RPMI8226 (cell line): ENCODE measurements at regions not wholly inside any gene's neighbourhood (a gene's known extent, or its start where the extent isn't known, plus 50 kb on each side); places are given as distances from the start of the nearest gene placed in this dataset.

ENCODE experiments used
- DNase-seq: peaks from one replicate; pipeline ENCODE4 v3.0.0-alpha.2; 2015

DNA sequence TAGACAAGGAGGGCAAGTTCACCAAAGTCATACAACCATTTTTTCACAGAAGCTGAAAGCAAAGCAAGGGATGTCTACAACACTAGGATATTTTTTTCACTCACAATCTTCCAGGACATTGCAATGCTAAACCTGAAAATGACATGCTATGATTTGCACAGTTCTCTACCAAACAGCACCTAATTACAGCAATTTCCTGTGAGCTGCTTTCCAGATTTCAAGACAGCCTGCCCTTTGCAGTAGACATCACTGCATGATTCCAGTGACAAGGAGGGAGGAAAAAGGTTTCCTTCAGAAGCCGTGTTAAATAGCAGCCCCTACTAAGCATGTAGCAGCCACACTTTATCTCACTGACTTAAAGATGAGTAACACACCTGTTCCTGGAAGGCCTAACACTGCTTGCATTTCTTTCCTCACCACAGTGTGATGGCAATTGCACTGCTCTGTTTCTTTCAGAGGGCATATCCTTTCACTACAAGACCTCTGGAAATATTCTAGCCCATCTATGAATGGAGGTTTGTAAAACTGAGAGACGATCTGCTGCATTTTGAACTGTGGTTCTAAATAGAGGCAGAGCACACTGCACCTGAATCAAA, 97.1 kb downstream of the DUSP10 start:
- no peak for DNase-seq

GRCh38 chr1:221648201-221648600, 93.7 kb downstream of the DUSP10 start:
- no peak for DNase-seq
